GM13976 (cell line): ENCODE measurements at regions not wholly inside any gene's neighbourhood (a gene's known extent, or its start where the extent isn't known, plus 50 kb on each side); places are given as distances from the start of the nearest gene placed in this dataset.

Source experiments
- DNase-seq: peaks from one replicate; pipeline ENCODE4 v3.0.0; 2012; ENCODE audit warnings: low spot score
- CTCF ChIP-seq: IDR thresholded peaks from 2 replicates; pipeline ENCODE4 v1.5.1; 2012; ENCODE audit warnings: borderline replicate concordance, mild to moderate bottlenecking; ENCODE audit not compliant: insufficient read depth; ENCODE audit errors: extremely low read depth, missing control alignments, control extremely low read depth
- in situ Hi-C: fragments of 300-500 bp; cut with MboI; formaldehyde crosslinking; loops from one replicate; pipeline ENCODE4 v1.12.0; 2022; ENCODE audit warnings: low sequenced_read_pairs, mixed read lengths, inconsistent platforms; ENCODE audit not compliant: unreplicated experiment

GRCh38 chr2:226619707-226620106, 179.9 kb downstream of the IRS1 start:
- DNase-seq, result no peak
- no peak for TF ChIP-seq CTCF
- in situ Hi-C loops, result no loop called here

- no peak for TF ChIP-seq CTCF
- in situ Hi-C loops, result no loop called here
- no peak for DNase-seq
Observed at GRCh38 chr2:226618875-226619605, 180.6 kb downstream of the IRS1 start.

GRCh38 chr2:226618544-226618874, 181.1 kb downstream of the IRS1 start:
- TF ChIP-seq CTCF, result no peak
- no peak for DNase-seq
- in situ Hi-C loops, result no loop called here

GRCh38 chr2:226615891-226616290, 183.7 kb downstream of the IRS1 start:
- DNase-seq, result no peak
- TF ChIP-seq CTCF, result no peak
- in situ Hi-C loops, result no loop called here

- no peak for DNase-seq
- TF ChIP-seq CTCF, result no peak
- in situ Hi-C loops, result no loop called here
Observed at GRCh38 chr2:226611944-226612318, 187.7 kb downstream of the IRS1 start.

- in situ Hi-C loops, result no loop called here
- TF ChIP-seq CTCF, result no peak
- DNase-seq, result no peak
Observed at GRCh38 chr2:226611196-226611943, 188.2 kb downstream of the IRS1 start.
